ENCODE measurements at regions not wholly inside any gene's neighbourhood (a gene's known extent, or its start where the extent isn't known, plus 50 kb on each side); places are given as distances from the start of the nearest gene placed in this dataset.

- TF ChIP-seq POLR2A (IDR thresholded peaks at IDR 0.05) (no peak), CTCF (IDR thresholded peaks at IDR 0.05) (no peak)
These were observed 70.6 kb upstream of the TEX51 start for GRCh38 chr2:126828051-126828450.
